Loucy (cell line): ENCODE measurements at regions not wholly inside any gene's neighbourhood (a gene's known extent, or its start where the extent isn't known, plus 50 kb on each side); places are given as distances from the start of the nearest gene placed in this dataset.

Experiments used
- EZH2phosphoT487 ChIP-seq: fragments of 200-600 bp; IDR thresholded peaks from 2 replicates; pipeline ENCODE4 v1.6.1; 2018; ENCODE audit warnings: antibody characterized with exemption, mild to moderate bottlenecking, moderate library complexity, borderline replicate concordance
- TF ChIP-seq, protein P1 (sequence below): fragments of 200-600 bp; sonication (generic); conservative IDR thresholded peaks from 2 replicates; pipeline ENCODE4 v1.5.1; 2014; ENCODE audit warnings: mild to moderate bottlenecking, antibody characterized with exemption, low read length

GRCh38 chr12:113702276-113702675 lies 230.6 kb upstream of the LHX5 start:
- TF ChIP-seq, protein P1, sequence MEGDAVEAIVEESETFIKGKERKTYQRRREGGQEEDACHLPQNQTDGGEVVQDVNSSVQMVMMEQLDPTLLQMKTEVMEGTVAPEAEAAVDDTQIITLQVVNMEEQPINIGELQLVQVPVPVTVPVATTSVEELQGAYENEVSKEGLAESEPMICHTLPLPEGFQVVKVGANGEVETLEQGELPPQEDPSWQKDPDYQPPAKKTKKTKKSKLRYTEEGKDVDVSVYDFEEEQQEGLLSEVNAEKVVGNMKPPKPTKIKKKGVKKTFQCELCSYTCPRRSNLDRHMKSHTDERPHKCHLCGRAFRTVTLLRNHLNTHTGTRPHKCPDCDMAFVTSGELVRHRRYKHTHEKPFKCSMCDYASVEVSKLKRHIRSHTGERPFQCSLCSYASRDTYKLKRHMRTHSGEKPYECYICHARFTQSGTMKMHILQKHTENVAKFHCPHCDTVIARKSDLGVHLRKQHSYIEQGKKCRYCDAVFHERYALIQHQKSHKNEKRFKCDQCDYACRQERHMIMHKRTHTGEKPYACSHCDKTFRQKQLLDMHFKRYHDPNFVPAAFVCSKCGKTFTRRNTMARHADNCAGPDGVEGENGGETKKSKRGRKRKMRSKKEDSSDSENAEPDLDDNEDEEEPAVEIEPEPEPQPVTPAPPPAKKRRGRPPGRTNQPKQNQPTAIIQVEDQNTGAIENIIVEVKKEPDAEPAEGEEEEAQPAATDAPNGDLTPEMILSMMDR: no peak
- TF ChIP-seq EZH2phosphoT487: no peak
